Ovary (tissue), 7 donors: ENCODE measurements at regions not wholly inside any gene's neighbourhood (a gene's known extent, or its start where the extent isn't known, plus 50 kb on each side); places are given as distances from the start of the nearest gene placed in this dataset.
"Not testable (repeated sequence)": the region's sequence is repeated elsewhere in the genome, so short reads cannot be mapped to it uniquely, and the experiment has no call there.

Experiments
- DNase-seq, 5 donors: peaks; one replicate each; pipeline ENCODE4 v3.0.0-alpha.2; 2019 to 2020
- H3K27ac ChIP-seq, 2 donors: fragments of 200-600 bp; one replicate each; pipeline versions ENCODE4 v1.5.1 to v1.8.0; 2019 to 2022
- H3K27me3 ChIP-seq: fragments of 200-600 bp; one replicate; pipeline ENCODE4 v1.8.0; 2022
- H3K36me3 ChIP-seq: fragments of 200-600 bp; sonication (generic); one replicate; pipeline ENCODE4 v1.5.1; 2019
- H3K4me1 ChIP-seq: one replicate; pipeline ENCODE4 v1.8.1; 2013; ENCODE audit warnings: mild to moderate bottlenecking, moderate library complexity; ENCODE audit not compliant: insufficient read depth
- H3K4me3 ChIP-seq: fragments of 200-600 bp; sonication (generic); one replicate; pipeline ENCODE4 v1.5.1; 2017
- H3K9me3 ChIP-seq, 2 donors: fragments of 200-600 bp in 1 of 2; sonication (generic) in 1 of 2; one replicate each; pipeline versions ENCODE4 v1.5.1 to v1.8.1; 2013 to 2019; ENCODE audit warnings: mild to moderate bottlenecking in 1 of 2, moderate library complexity in 1 of 2
- CTCF ChIP-seq, 3 donors: fragments of 450-650 bp in 2 of 3; fragments of 200-600 bp in 1 of 3; IDR thresholded peaks; one replicate each; pipeline versions ENCODE4 v1.5.1 to v1.8.0; 2016 to 2022; ENCODE audit warnings: antibody characterized with exemption in 3 of 3, mild to moderate bottlenecking in 1 of 3
- EP300 ChIP-seq: sonication (generic); formaldehyde crosslinking; IDR thresholded peaks from one replicate; pipeline ENCODE4 v1.6.1; 2017; ENCODE audit warnings: antibody characterized with exemption
- POLR2A ChIP-seq: fragments of 450-650 bp; IDR thresholded peaks from one replicate; pipeline ENCODE4 v1.6.1; 2017; ENCODE audit warnings: antibody characterized with exemption, mild to moderate bottlenecking, moderate library complexity
- WGBS, 3 donors: extraction: QIAGEN DNeasy Blood & Tissue Kit in 1 of 3; methylation state at CpG; one replicate each; pipeline versions ENCODE4 v1.1.5 to v1.1.7; 2013 to 2017; 5-methylcytosine and 5-hydroxymethylcytosine counted together
- intact Hi-C, 4 donors: fragments of 100-400 bp; cut with DNase I; formaldehyde crosslinking; loops; one replicate each; pipeline versions ENCODE4 v1.11.0 to v1.15.1; 2022 to 2023
- donor health status: DM: no; HTN: no; CAD: no; lungs with moderate emphysema.
- donor health status: DM: no; HTN: no; CAD: no.
- donor health status: Bipolar disorder and iron deficiency.
- donor health status: DM: no; HTN: no; CAD: no.
- donor health status: DM: yes; HTN: yes; CAD: no.

GRCh38 chr2:31764169-31764568, 183.4 kb upstream of the SRD5A2 start:
- WGBS, 3 donors = 49 to 55% (median 50%) methylated on average over 2 of the region's 2 CpGs
- H3K4me3 ChIP-seq = no peak overlapping the region
- H3K27ac ChIP-seq = no peak overlapping the region
- H3K27me3 ChIP-seq = no peaks in the 10 kb centered on the region
- TF ChIP-seq EP300 = no peak
- TF ChIP-seq CTCF (IDR thresholded peaks at IDR 0.05) = no peak
- TF ChIP-seq POLR2A = no peak
- no peaks in the 10 kb centered on the region for H3K4me1 ChIP-seq
- intact Hi-C loops = no loop called here
- H3K9me3 ChIP-seq = no peaks in the 10 kb centered on the region
- no peak for DNase-seq
- no peaks in the 10 kb centered on the region for H3K36me3 ChIP-seq

GRCh38 chr2:31762085-31762484, 181.3 kb upstream of the SRD5A2 start:
- H3K27ac ChIP-seq = no peak overlapping the region
- WGBS, 3 donors = 41 to 58% (median 48%) methylated on average over 2 of the region's 2 CpGs
- no peak for TF ChIP-seq CTCF (IDR thresholded peaks at IDR 0.05)
- no peak for TF ChIP-seq EP300
- TF ChIP-seq POLR2A = no peak
- no peaks in the 10 kb centered on the region for H3K4me1 ChIP-seq
- intact Hi-C loops = no loop called here
- no peaks in the 10 kb centered on the region for H3K36me3 ChIP-seq
- no peak for DNase-seq
- H3K9me3 ChIP-seq = no peaks in the 10 kb centered on the region
- H3K4me3 ChIP-seq = no peak overlapping the region
- no peaks in the 10 kb centered on the region for H3K27me3 ChIP-seq

GRCh38 chr2:31757351-31757750, 176.6 kb upstream of the SRD5A2 start:
- intact Hi-C loops, H3K4me1 ChIP-seq, DNase-seq, H3K27me3 ChIP-seq, H3K9me3 ChIP-seq, H3K4me3 ChIP-seq, H3K36me3 ChIP-seq, H3K27ac ChIP-seq: not testable (repeated sequence)
- WGBS, 3 donors = 89 to 93% (median 93%) methylated on average over 2 of the region's 2 CpGs

GRCh38 chr2:31748746-31749145, 168.0 kb upstream of the SRD5A2 start:
- intact Hi-C loops, DNase-seq, H3K4me1 ChIP-seq: not testable (repeated sequence)

GRCh38 chr2:31748041-31748440, 167.3 kb upstream of the SRD5A2 start:
- Histone ChIP-seq H3K4me3 (no peak overlapping the region), H3K27ac (no peak overlapping the region), H3K4me1 (no peaks in the 10 kb centered on the region), H3K36me3 (no peaks in the 10 kb centered on the region), H3K27me3 (no peaks in the 10 kb centered on the region), H3K9me3 (peaks cover 0 to 8% of the 10 kb centered on the region in 2 donors)
- intact Hi-C loops = no loop called here
- WGBS, 3 donors = 81 to 89% (median 82%) methylated on average over 1 of the region's 1 CpG
- TF ChIP-seq POLR2A (no peak), EP300 (no peak), CTCF (IDR thresholded peaks at IDR 0.05) (no peak)
- DNase-seq = no peak

More at GRCh38 chr2:31748746-31749145, 168.0 kb upstream of the SRD5A2 start:
- H3K36me3 ChIP-seq, H3K27me3 ChIP-seq, H3K4me3 ChIP-seq, H3K9me3 ChIP-seq, H3K27ac ChIP-seq: not testable (repeated sequence)
- 87 to 91% (median 91%) methylated on average over 13 of the region's 13 CpGs for WGBS, 3 donors

GRCh38 chr2:31739161-31739560, 158.4 kb upstream of the SRD5A2 start:
- no peak for DNase-seq
- WGBS, 3 donors = 81 to 94% (median 94%) methylated on average over 3 of the region's 3 CpGs
- H3K9me3 ChIP-seq = no peaks in the 10 kb centered on the region
- no peak overlapping the region for H3K27ac ChIP-seq
- intact Hi-C loops = no loop called here
- H3K4me1 ChIP-seq = no peaks in the 10 kb centered on the region
- no peaks in the 10 kb centered on the region for H3K36me3 ChIP-seq
- TF ChIP-seq EP300 (no peak), CTCF (IDR thresholded peaks at IDR 0.05) (no peak), POLR2A (no peak)
- no peaks in the 10 kb centered on the region for H3K27me3 ChIP-seq
- H3K4me3 ChIP-seq = no peak overlapping the region
